SK-N-SH (cell line): ENCODE measurements at regions not wholly inside any gene's neighbourhood (a gene's known extent, or its start where the extent isn't known, plus 50 kb on each side); places are given as distances from the start of the nearest gene placed in this dataset.

Experiments
- CTCF ChIA-PET: fragments of 300-600, 350-600 bp; formaldehyde crosslinking; extraction: SDS; loops from one replicate; lab custom pipeline; 2021; lab: Yijun Ruan, JAX
- POLR2A ChIA-PET: fragments of 350-600 bp; sonication (Branson Sonifier 250); formaldehyde crosslinking; extraction: SDS; loops from one replicate; lab custom pipeline; 2020; ENCODE audit warnings: antibody characterized with exemption, inconsistent platforms; lab: Yijun Ruan, JAX
- DNase-seq: peaks from one replicate; pipeline ENCODE4 v3.0.0; 2012
- H2AFZ ChIP-seq: fragments of 200-600 bp; sonication (generic); 2 replicates; pipeline ENCODE4 v1.8.1; 2016; ENCODE audit warnings: antibody characterized with exemption, mild to moderate bottlenecking, low read depth
- H3F3A ChIP-seq: fragments of 200-600 bp; sonication (generic); replicated peaks from 2 replicates; pipeline ENCODE3; 2016; ENCODE audit warnings: antibody characterized with exemption, mild to moderate bottlenecking; ENCODE audit not compliant: insufficient read depth
- H3K27ac ChIP-seq, 2 experiments: fragments of 200-500 bp in 1 of 2; fragments of 200-600 bp in 1 of 2; sonication (Bioruptor generic) in 1 of 2; sonication (generic), shearing (Covaris generic) in 1 of 2; 2 replicates each; pipeline versions ENCODE4 v1.5.1 to v1.6.1; 2014 to 2016; ENCODE audit warnings: low read depth in 2 of 2, inconsistent platforms in 1 of 2, low read length in 1 of 2, mild to moderate bottlenecking in 1 of 2, mixed read lengths in 1 of 2
- H3K27me3 ChIP-seq: fragments of 200-600 bp; sonication (generic), shearing (Covaris generic); 2 replicates; pipeline ENCODE4 v1.6.1; 2016; ENCODE audit warnings: mixed run types; ENCODE audit not compliant: insufficient read depth
- H3K36me3 ChIP-seq, 2 experiments: fragments of 200-500 bp in 1 of 2; fragments of 200-600 bp in 1 of 2; sonication (Bioruptor generic) in 1 of 2; sonication (generic) in 1 of 2; replicated peaks in 1 of 2; 2 replicates each; pipeline versions ENCODE3 to v1.5.1; 2014 to 2016; ENCODE audit warnings: low read length in 1 of 2, mild to moderate bottlenecking in 1 of 2; ENCODE audit not compliant: insufficient read depth in 2 of 2, control insufficient read depth in 1 of 2
- H3K4me1 ChIP-seq, 2 experiments: fragments of 200-500 bp in 1 of 2; fragments of 200-600 bp in 1 of 2; sonication (Bioruptor generic) in 1 of 2; sonication (generic), shearing (Covaris generic) in 1 of 2; 2 replicates each; pipeline versions ENCODE4 v1.5.1 to v1.6.1; 2014 to 2016; ENCODE audit warnings: low read depth in 1 of 2, low read length in 1 of 2, mixed run types in 1 of 2; ENCODE audit not compliant: insufficient read depth in 2 of 2, control insufficient read depth in 1 of 2
- H3K4me2 ChIP-seq: fragments of 200-600 bp; sonication (generic), shearing (Covaris generic); 2 replicates; pipeline ENCODE4 v1.6.1; 2017; ENCODE audit warnings: mixed run types
- H3K4me3 ChIP-seq, 2 experiments: fragments of 200-500 bp in 1 of 2; fragments of 200-600 bp in 1 of 2; sonication (Bioruptor generic) in 1 of 2; sonication (generic), shearing (Covaris generic) in 1 of 2; 2 replicates each; pipeline versions ENCODE4 v1.5.1 to v1.8.1; 2014 to 2016; ENCODE audit warnings: low read depth in 2 of 2, inconsistent platforms in 1 of 2, low read length in 1 of 2, mild to moderate bottlenecking in 1 of 2, mixed read lengths in 1 of 2, moderate library complexity in 1 of 2
- H3K79me2 ChIP-seq: fragments of 200-600 bp; sonication (generic); 2 replicates; pipeline ENCODE4 v1.8.1; 2017; ENCODE audit warnings: mild to moderate bottlenecking; ENCODE audit not compliant: insufficient read depth
- H3K9ac ChIP-seq: fragments of 200-600 bp; sonication (generic); 2 replicates; pipeline ENCODE4 v1.6.1; 2017; ENCODE audit warnings: mixed run types
- H3K9me2 ChIP-seq: fragments of 200-600 bp; sonication (generic); 2 replicates; pipeline ENCODE4 v1.6.1; 2017; ENCODE audit warnings: mixed run types
- H3K9me3 ChIP-seq: fragments of 200-600 bp; sonication (generic); 2 replicates; pipeline ENCODE4 v1.6.1; 2017; ENCODE audit warnings: mixed run types, mild to moderate bottlenecking, moderate library complexity
- H4K20me1 ChIP-seq: fragments of 200-600 bp; sonication (generic); 2 replicates; pipeline ENCODE4 v1.6.1; 2017; ENCODE audit warnings: mild to moderate bottlenecking, mixed run types; ENCODE audit not compliant: insufficient read depth
- ELF1 ChIP-seq: IDR thresholded peaks from 2 replicates; pipeline ENCODE4 v1.4.0; 2012
- FOSL2 ChIP-seq: IDR thresholded peaks from 2 replicates; pipeline ENCODE4 v1.4.0; 2012; ENCODE audit warnings: low read depth, mild to moderate bottlenecking, moderate library complexity, borderline replicate concordance
- MEF2A ChIP-seq: IDR thresholded peaks from 2 replicates; pipeline ENCODE4 v1.4.0; 2012; ENCODE audit warnings: low read depth, borderline replicate concordance
- MXI1 ChIP-seq: IDR thresholded peaks from 2 replicates; pipeline ENCODE4 v1.6.1; 2012; ENCODE audit warnings: mild to moderate bottlenecking, low read depth, low read length, improper control_type of control experiment
- NFIC ChIP-seq: IDR thresholded peaks from 2 replicates; pipeline ENCODE4 v1.4.0; 2012; ENCODE audit warnings: borderline replicate concordance
- NRF1 ChIP-seq: IDR thresholded peaks from 2 replicates; pipeline ENCODE4 v1.6.1; 2012; ENCODE audit warnings: low read depth, mild to moderate bottlenecking, low read length
- RAD21 ChIP-seq: IDR thresholded peaks from 2 replicates; pipeline ENCODE4 v1.6.1; 2012; ENCODE audit warnings: mild to moderate bottlenecking, low read length
- RCOR1 ChIP-seq: fragments of 150-350 bp; IDR thresholded peaks from 2 replicates; pipeline ENCODE4 v1.6.1; 2017; ENCODE audit warnings: antibody characterized with exemption, low read length
- RFX5 ChIP-seq: IDR thresholded peaks from 2 replicates; pipeline ENCODE4 v1.6.1; 2012; ENCODE audit warnings: mild to moderate bottlenecking, improper control_type of control experiment, low read length
- RXRA ChIP-seq: IDR thresholded peaks from 2 replicates; pipeline ENCODE4 v1.4.0; 2012; ENCODE audit warnings: low read depth, mild to moderate bottlenecking, borderline replicate concordance
- SIN3A ChIP-seq: IDR thresholded peaks from 2 replicates; pipeline ENCODE4 v1.6.1; 2012; ENCODE audit warnings: low read depth, mild to moderate bottlenecking, low read length, moderate library complexity, borderline replicate concordance
- SMC3 ChIP-seq: IDR thresholded peaks from 2 replicates; pipeline ENCODE4 v1.6.1; 2012; ENCODE audit warnings: low read depth, low read length, improper control_type of control experiment
- TCF12 ChIP-seq: IDR thresholded peaks from 2 replicates; pipeline ENCODE4 v1.4.0; 2012
- TEAD4 ChIP-seq: IDR thresholded peaks from 2 replicates; pipeline ENCODE4 v1.4.0; 2012; ENCODE audit warnings: mild to moderate bottlenecking, borderline replicate concordance; ENCODE audit not compliant: insufficient read depth
- YY1 ChIP-seq: IDR thresholded peaks from 2 replicates; pipeline ENCODE4 v1.4.0; 2012; ENCODE audit warnings: low read depth, mild to moderate bottlenecking
- WGBS: methylation state at CpG from one replicate; pipeline ENCODE4 v1.1.6; 2017; ENCODE audit warnings: low lambda C conversion rate; 5-methylcytosine and 5-hydroxymethylcytosine counted together
- TF ChIP-seq, protein P1 (sequence below): fragments of 200-600 bp; sonication (generic); IDR thresholded peaks from 2 replicates; pipeline ENCODE4 v1.6.1; 2017; ENCODE audit warnings: antibody characterized with exemption, mild to moderate bottlenecking, moderate library complexity
- TF ChIP-seq, protein P2 (sequence below): IDR thresholded peaks from 2 replicates; pipeline ENCODE4 v1.4.0; 2012; ENCODE audit warnings: low read depth
- TF ChIP-seq, protein P3 (sequence below): fragments of 150-350 bp; IDR thresholded peaks from 2 replicates; pipeline ENCODE4 v1.6.1; 2016; ENCODE audit warnings: mild to moderate bottlenecking, low read depth, low read length
- TF ChIP-seq, protein P4 (sequence below): fragments of 150-350 bp; IDR thresholded peaks from 2 replicates; pipeline ENCODE4 v1.6.1; 2017; ENCODE audit warnings: antibody characterized with exemption, low read length, low read depth, borderline replicate concordance

DNA sequence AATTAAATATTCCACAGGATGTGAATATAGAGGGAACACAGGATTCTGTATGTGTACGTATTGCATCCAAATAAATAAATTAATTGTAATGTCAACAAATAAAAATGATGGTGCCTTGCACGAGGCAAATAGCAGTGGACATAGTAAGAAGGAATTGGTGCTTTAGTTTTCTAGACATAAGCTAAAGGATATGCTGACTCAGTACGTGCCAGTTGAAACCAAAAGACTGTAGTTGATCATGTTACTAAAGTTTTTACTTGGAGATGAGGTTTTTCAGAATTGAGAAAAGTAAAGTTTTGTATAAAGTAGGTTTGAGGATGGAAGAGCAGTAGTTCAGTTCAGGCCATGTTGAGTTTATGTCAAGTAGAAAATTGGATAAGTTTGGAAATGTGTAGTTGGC is 807.2 kb downstream of the SLC16A7 start (continued):
- TF ChIP-seq SIN3A (no peak), RFX5 (no peak), NRF1 (no peak), RAD21 (no peak)

DNA sequence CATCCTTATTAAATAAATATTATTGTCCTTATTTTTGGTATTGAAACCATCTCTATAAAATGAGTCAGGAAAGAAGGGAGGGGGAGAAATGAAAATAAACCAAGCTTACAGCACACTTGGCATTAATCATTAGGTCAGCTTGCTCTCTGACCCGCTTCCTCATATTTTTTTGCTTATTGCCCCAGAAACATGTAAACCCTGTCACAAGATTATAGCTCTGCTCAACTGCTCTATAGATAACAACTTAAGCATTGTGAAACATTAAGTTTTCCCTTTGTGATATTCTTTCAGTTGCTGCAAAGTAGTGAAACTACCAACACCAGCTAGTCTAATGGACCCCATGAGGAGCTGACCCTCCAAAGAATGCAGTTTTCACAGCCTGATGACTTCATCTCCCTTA is 819.5 kb downstream of the SLC16A7 start:
- Histone ChIP-seq H3K9me3 (no peaks in the 10 kb centered on the region; the same call in 1 of the 2 replicates), H3K27me3 (no peaks in the 10 kb centered on the region), H3K36me3 (no peaks in the 10 kb centered on the region), H3K27ac (no peak overlapping the region), H3K4me1 (no peaks in the 10 kb centered on the region), H3K4me2 (no peak overlapping the region), H2AFZ (no peak overlapping the region), H3K9ac (no peak overlapping the region), H3K4me3 (no peak overlapping the region), H3F3A (no peaks in the 10 kb centered on the region), H3K79me2 (no peaks in the 10 kb centered on the region), H3K9me2 (no peaks in the 10 kb centered on the region), H4K20me1 (no peaks in the 10 kb centered on the region)
- ChIA-PET POLR2A (no interaction called here), CTCF (no interaction called here)
- TF ChIP-seq, protein P1, sequence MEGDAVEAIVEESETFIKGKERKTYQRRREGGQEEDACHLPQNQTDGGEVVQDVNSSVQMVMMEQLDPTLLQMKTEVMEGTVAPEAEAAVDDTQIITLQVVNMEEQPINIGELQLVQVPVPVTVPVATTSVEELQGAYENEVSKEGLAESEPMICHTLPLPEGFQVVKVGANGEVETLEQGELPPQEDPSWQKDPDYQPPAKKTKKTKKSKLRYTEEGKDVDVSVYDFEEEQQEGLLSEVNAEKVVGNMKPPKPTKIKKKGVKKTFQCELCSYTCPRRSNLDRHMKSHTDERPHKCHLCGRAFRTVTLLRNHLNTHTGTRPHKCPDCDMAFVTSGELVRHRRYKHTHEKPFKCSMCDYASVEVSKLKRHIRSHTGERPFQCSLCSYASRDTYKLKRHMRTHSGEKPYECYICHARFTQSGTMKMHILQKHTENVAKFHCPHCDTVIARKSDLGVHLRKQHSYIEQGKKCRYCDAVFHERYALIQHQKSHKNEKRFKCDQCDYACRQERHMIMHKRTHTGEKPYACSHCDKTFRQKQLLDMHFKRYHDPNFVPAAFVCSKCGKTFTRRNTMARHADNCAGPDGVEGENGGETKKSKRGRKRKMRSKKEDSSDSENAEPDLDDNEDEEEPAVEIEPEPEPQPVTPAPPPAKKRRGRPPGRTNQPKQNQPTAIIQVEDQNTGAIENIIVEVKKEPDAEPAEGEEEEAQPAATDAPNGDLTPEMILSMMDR: no peak
- TF ChIP-seq, protein P2, sequence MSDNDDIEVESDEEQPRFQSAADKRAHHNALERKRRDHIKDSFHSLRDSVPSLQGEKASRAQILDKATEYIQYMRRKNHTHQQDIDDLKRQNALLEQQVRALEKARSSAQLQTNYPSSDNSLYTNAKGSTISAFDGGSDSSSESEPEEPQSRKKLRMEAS: no peak
- TF ChIP-seq ELF1: no peak
- TF ChIP-seq RCOR1: no peak
- TF ChIP-seq YY1: no peak
- TF ChIP-seq SMC3: no peak
- TF ChIP-seq RFX5: no peak
- no peak for TF ChIP-seq MXI1
- no peak for TF ChIP-seq TEAD4
- no peak for TF ChIP-seq FOSL2
- no peak for TF ChIP-seq TCF12
- TF ChIP-seq RAD21: no peak
- DNase-seq: no peak
- WGBS: 13% methylated on average over 1 of the region's 1 CpG

DNA sequence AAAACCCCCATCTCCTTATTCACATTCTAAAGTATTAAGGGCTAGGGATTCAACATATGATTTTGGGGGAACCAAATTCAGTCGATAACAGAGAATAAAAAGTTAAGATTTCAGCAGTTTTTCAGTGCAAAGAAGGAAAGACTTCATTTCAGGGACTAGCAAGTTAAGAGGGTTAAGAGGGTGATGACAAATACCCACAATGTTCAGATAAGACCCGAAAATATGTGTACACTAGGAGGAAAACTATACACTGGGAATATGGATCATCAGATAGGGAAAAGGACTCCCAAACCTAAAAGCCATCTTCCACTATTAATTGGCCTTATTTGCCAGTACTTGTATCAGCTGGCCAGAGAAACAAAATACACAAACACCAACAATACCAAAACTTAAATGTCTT is 824.2 kb downstream of the SLC16A7 start:
- no peaks in the 10 kb centered on the region for H3K36me3 ChIP-seq
- no peak overlapping the region for H3K4me2 ChIP-seq
- H2AFZ ChIP-seq: no peak overlapping the region
- CTCF ChIA-PET: no interaction called here
- WGBS: 5% methylated on average over 2 of the region's 2 CpGs
- POLR2A ChIA-PET: no interaction called here
- H3K27me3 ChIP-seq: no peaks in the 10 kb centered on the region
- no peaks in the 10 kb centered on the region for H3K9me2 ChIP-seq
- no peak overlapping the region for H3K4me3 ChIP-seq
- no peaks in the 10 kb centered on the region for H3K79me2 ChIP-seq
- no peaks in the 10 kb centered on the region for H3F3A ChIP-seq
- H4K20me1 ChIP-seq: no peaks in the 10 kb centered on the region
- DNase-seq: no peak
- no peaks in the 10 kb centered on the region for H3K4me1 ChIP-seq
- H3K27ac ChIP-seq: no peak overlapping the region
- H3K9ac ChIP-seq: no peak overlapping the region
- H3K9me3 ChIP-seq: no peaks in the 10 kb centered on the region; the same call in 1 of the 2 replicates
- no peak for TF ChIP-seq SMC3
- TF ChIP-seq MEF2A: no peak
- no peak for TF ChIP-seq SIN3A
- TF ChIP-seq, protein P3, sequence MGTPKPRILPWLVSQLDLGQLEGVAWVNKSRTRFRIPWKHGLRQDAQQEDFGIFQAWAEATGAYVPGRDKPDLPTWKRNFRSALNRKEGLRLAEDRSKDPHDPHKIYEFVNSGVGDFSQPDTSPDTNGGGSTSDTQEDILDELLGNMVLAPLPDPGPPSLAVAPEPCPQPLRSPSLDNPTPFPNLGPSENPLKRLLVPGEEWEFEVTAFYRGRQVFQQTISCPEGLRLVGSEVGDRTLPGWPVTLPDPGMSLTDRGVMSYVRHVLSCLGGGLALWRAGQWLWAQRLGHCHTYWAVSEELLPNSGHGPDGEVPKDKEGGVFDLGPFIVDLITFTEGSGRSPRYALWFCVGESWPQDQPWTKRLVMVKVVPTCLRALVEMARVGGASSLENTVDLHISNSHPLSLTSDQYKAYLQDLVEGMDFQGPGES: no peak
- TF ChIP-seq ELF1: no peak
- TF ChIP-seq, protein P4, sequence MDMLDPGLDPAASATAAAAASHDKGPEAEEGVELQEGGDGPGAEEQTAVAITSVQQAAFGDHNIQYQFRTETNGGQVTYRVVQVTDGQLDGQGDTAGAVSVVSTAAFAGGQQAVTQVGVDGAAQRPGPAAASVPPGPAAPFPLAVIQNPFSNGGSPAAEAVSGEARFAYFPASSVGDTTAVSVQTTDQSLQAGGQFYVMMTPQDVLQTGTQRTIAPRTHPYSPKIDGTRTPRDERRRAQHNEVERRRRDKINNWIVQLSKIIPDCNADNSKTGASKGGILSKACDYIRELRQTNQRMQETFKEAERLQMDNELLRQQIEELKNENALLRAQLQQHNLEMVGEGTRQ: no peak
- no peak for TF ChIP-seq NFIC
- no peak for TF ChIP-seq FOSL2
- TF ChIP-seq RAD21: no peak
- no peak for TF ChIP-seq TEAD4
- no peak for TF ChIP-seq RCOR1
- TF ChIP-seq RFX5: no peak
- TF ChIP-seq RXRA: no peak
